Aorta (tissue), 5 donors: ENCODE measurements at regions not wholly inside any gene's neighbourhood (a gene's known extent, or its start where the extent isn't known, plus 50 kb on each side); places are given as distances from the start of the nearest gene placed in this dataset.

Source experiments
- ATAC-seq: fragments of 200-7000 bp; cut with Tn5 transposase; one replicate; pipeline ENCODE4 v1.9.1; 2022; ENCODE audit warnings: moderate library complexity; ENCODE audit not compliant: low FRiP score
- DNase-seq, 2 donors: peaks; one replicate each; pipeline ENCODE4 v3.0.0-alpha.2; 2020
- H3K27ac ChIP-seq, 2 donors: one replicate each; pipeline ENCODE4 v1.5.1; 2013; ENCODE audit warnings: low read length in 2 of 2, mild to moderate bottlenecking in 2 of 2, moderate library complexity in 2 of 2, control low read depth in 1 of 2, inconsistent platforms in 1 of 2, low read depth in 1 of 2
- H3K27me3 ChIP-seq, 2 donors: one replicate each; pipeline ENCODE4 v1.6.1; 2013; ENCODE audit warnings: control low read depth in 1 of 2, low read length in 1 of 2, mild to moderate bottlenecking in 1 of 2, moderate library complexity in 1 of 2; ENCODE audit not compliant: insufficient read depth in 2 of 2, control insufficient read depth in 1 of 2
- H3K36me3 ChIP-seq, 2 donors: one replicate each; pipeline ENCODE4 v1.6.1; 2013; ENCODE audit warnings: control low read depth in 1 of 2, low read length in 1 of 2, mild to moderate bottlenecking in 1 of 2; ENCODE audit not compliant: insufficient read depth in 2 of 2, control insufficient read depth in 1 of 2
- H3K4me1 ChIP-seq, 2 donors: one replicate each; pipeline ENCODE4 v1.6.1; 2013; ENCODE audit warnings: low read length in 2 of 2, control low read depth in 1 of 2, mild to moderate bottlenecking in 1 of 2, moderate library complexity in 1 of 2; ENCODE audit not compliant: insufficient read depth in 2 of 2, control insufficient read depth in 1 of 2
- H3K4me3 ChIP-seq, 2 donors: one replicate each; pipeline ENCODE4 v1.5.1; 2013; ENCODE audit warnings: low read length in 2 of 2, control low read depth in 1 of 2, mild to moderate bottlenecking in 1 of 2
- H3K9me3 ChIP-seq: one replicate; pipeline ENCODE4 v1.6.1; 2013; ENCODE audit warnings: mild to moderate bottlenecking, low read length; ENCODE audit not compliant: control insufficient read depth
- WGBS, 2 donors: extraction: QIAGEN DNeasy Blood & Tissue Kit; methylation state at CpG; one replicate each; pipeline ENCODE4 v1.1.7; 2013; 5-methylcytosine and 5-hydroxymethylcytosine counted together
- intact Hi-C, 2 donors: fragments of 100-400 bp; cut with DNase I; formaldehyde crosslinking; loops; one replicate each; pipeline versions ENCODE4 v1.14.2 to v1.15.0; 2022
- donor health status: healthy with polysubstance abuse.
- donor health status: Bipolar disorder and iron deficiency.
- donor health status: DM: no; HTN: no; CAD: no.
- donor health status: DM: no; HTN: no; CAD: no.
- donor health status: DM: yes; HTN: yes; CAD: no.

GRCh38 chr21:25465263-25465662 is 142.0 kb downstream of the MRPL39 start:
- intact Hi-C loops, result no loop called here
- no peaks in the 10 kb centered on the region for H3K27me3 ChIP-seq
- DNase-seq (no peak), ATAC-seq (no peak)
- H3K4me3 ChIP-seq, result no peak overlapping the region
- no peaks in the 10 kb centered on the region for H3K4me1 ChIP-seq
- H3K36me3 ChIP-seq, result no peaks in the 10 kb centered on the region
- no peak overlapping the region for H3K27ac ChIP-seq
- H3K9me3 ChIP-seq, result no peaks in the 10 kb centered on the region

- 23 to 24% methylated on average over 2 of the region's 2 CpGs for WGBS, 2 donors
- no peaks in the 10 kb centered on the region for H3K4me1 ChIP-seq
- H3K27me3 ChIP-seq, result no peaks in the 10 kb centered on the region
- intact Hi-C loops, result no loop called here
- no peak for DNase-seq
- H3K27ac ChIP-seq, result no peak overlapping the region
- no peak for ATAC-seq
- H3K4me3 ChIP-seq, result no peak overlapping the region
- no peaks in the 10 kb centered on the region for H3K36me3 ChIP-seq
- no peaks in the 10 kb centered on the region for H3K9me3 ChIP-seq
Measured at GRCh38 chr21:25464275-25464674, 143.0 kb downstream of the MRPL39 start.

GRCh38 chr21:25462517-25462971 is 144.7 kb downstream of the MRPL39 start:
- Histone ChIP-seq H3K4me3 (no peak overlapping the region), H3K27ac (no peak overlapping the region), H3K36me3 (no peaks in the 10 kb centered on the region), H3K4me1 (no peaks in the 10 kb centered on the region), H3K27me3 (no peaks in the 10 kb centered on the region), H3K9me3 (no peaks in the 10 kb centered on the region)
- ATAC-seq, result no peak
- 55 to 75% methylated on average over 5 of the region's 5 CpGs for WGBS, 2 donors
- intact Hi-C loops, result no loop called here
- no peak for DNase-seq

GRCh38 chr21:25461725-25462124 is 145.6 kb downstream of the MRPL39 start:
- DNase-seq (no peak), ATAC-seq (peak; percentile 27)
- Histone ChIP-seq H3K27ac (no peak overlapping the region), H3K36me3 (no peaks in the 10 kb centered on the region), H3K4me1 (no peaks in the 10 kb centered on the region), H3K9me3 (no peaks in the 10 kb centered on the region), H3K4me3 (no peak overlapping the region), H3K27me3 (no peaks in the 10 kb centered on the region)
- 0 to 2% methylated on average over 1 of the region's 1 CpG for WGBS, 2 donors
- intact Hi-C loops, result no loop called here

GRCh38 chr21:25459993-25460392 is 147.3 kb downstream of the MRPL39 start:
- Histone ChIP-seq H3K4me1 (no peaks in the 10 kb centered on the region), H3K36me3 (no peaks in the 10 kb centered on the region), H3K4me3 (no peak overlapping the region), H3K27me3 (no peaks in the 10 kb centered on the region), H3K9me3 (no peaks in the 10 kb centered on the region), H3K27ac (no peak overlapping the region)
- 99 to 100% methylated on average over 1 of the region's 1 CpG for WGBS, 2 donors
- no peak for DNase-seq
- intact Hi-C loops, result no loop called here
- no peak for ATAC-seq

GRCh38 chr21:25459365-25459764 is 147.9 kb downstream of the MRPL39 start:
- Histone ChIP-seq H3K4me1 (no peaks in the 10 kb centered on the region), H3K36me3 (no peaks in the 10 kb centered on the region), H3K27me3 (no peaks in the 10 kb centered on the region), H3K9me3 (no peaks in the 10 kb centered on the region), H3K27ac (no peak overlapping the region), H3K4me3 (no peak overlapping the region)
- intact Hi-C loops, result no loop called here
- no peak for ATAC-seq
- DNase-seq, result no peak

- intact Hi-C loops, result no loop called here
- ATAC-seq (no peak), DNase-seq (no peak)
- H3K27ac ChIP-seq, result no peak overlapping the region
- H3K4me3 ChIP-seq, result no peak overlapping the region
- H3K36me3 ChIP-seq, result no peaks in the 10 kb centered on the region
- no peaks in the 10 kb centered on the region for H3K27me3 ChIP-seq
- H3K4me1 ChIP-seq, result no peaks in the 10 kb centered on the region
- H3K9me3 ChIP-seq, result no peaks in the 10 kb centered on the region
- 92 to 95% methylated on average over 1 of the region's 1 CpG for WGBS, 2 donors
Measured at GRCh38 chr21:25458484-25458883, 148.8 kb downstream of the MRPL39 start.

- intact Hi-C loops, result no loop called here
- WGBS, 2 donors, result 58 to 68% methylated on average over 5 of the region's 5 CpGs
- ATAC-seq, result no peak
Measured at GRCh38 chr21:25457946-25458345, 149.3 kb downstream of the MRPL39 start.

GRCh38 chr21:25457411-25457810 is 149.9 kb downstream of the MRPL39 start:
- WGBS, 2 donors, result 0% methylated on average over 1 of the region's 1 CpG
- ATAC-seq (peak; percentile 44), DNase-seq (no peak)
- no peaks in the 10 kb centered on the region for H3K27me3 ChIP-seq
- H3K27ac ChIP-seq, result no peak overlapping the region
- no peaks in the 10 kb centered on the region for H3K9me3 ChIP-seq
- no peak overlapping the region for H3K4me3 ChIP-seq
- H3K36me3 ChIP-seq, result no peaks in the 10 kb centered on the region
- no peaks in the 10 kb centered on the region for H3K4me1 ChIP-seq
- intact Hi-C loops, result no loop called here

More at GRCh38 chr21:25457946-25458345, 149.3 kb downstream of the MRPL39 start:
- no peaks in the 10 kb centered on the region for H3K36me3 ChIP-seq
- no peak for DNase-seq
- no peak overlapping the region for H3K4me3 ChIP-seq
- no peak overlapping the region for H3K27ac ChIP-seq
- no peaks in the 10 kb centered on the region for H3K9me3 ChIP-seq
- H3K27me3 ChIP-seq, result no peaks in the 10 kb centered on the region
- H3K4me1 ChIP-seq, result no peaks in the 10 kb centered on the region
